Heart left ventricle (tissue), 16 donors: ENCODE measurements at regions not wholly inside any gene's neighbourhood (a gene's known extent, or its start where the extent isn't known, plus 50 kb on each side); places are given as distances from the start of the nearest gene placed in this dataset.

Experiments
- ATAC-seq, 4 donors: fragments of 200-7000 bp; cut with Tn5 transposase; one replicate each; pipeline ENCODE4 v1.9.1; 2020 to 2022; ENCODE audit warnings: moderate library complexity in 4 of 4, mild to moderate bottlenecking in 3 of 4, moderate number of reproducible peaks in 1 of 4
- DNase-seq, 5 donors: peaks; one replicate each; pipeline ENCODE4 v3.0.0-alpha.2; 2020
- H3K27ac ChIP-seq, 12 donors: fragments of 200-600 bp; sonication (generic) in 4 of 12; one replicate each; pipeline versions ENCODE4 v1.5.0 to v1.8.0; 2016 to 2022; ENCODE audit warnings: mild to moderate bottlenecking in 2 of 12
- H3K27me3 ChIP-seq, 9 donors: fragments of 200-600 bp; sonication (generic) in 2 of 9; one replicate each; pipeline versions ENCODE4 v1.5.1 to v1.8.0; 2016 to 2022; ENCODE audit warnings: mild to moderate bottlenecking in 3 of 9
- H3K36me3 ChIP-seq, 9 donors: fragments of 200-600 bp; sonication (generic) in 2 of 9; one replicate each; pipeline versions ENCODE4 v1.5.0 to v1.8.0; 2018 to 2022; ENCODE audit warnings: mild to moderate bottlenecking in 2 of 9
- H3K4me1 ChIP-seq, 12 donors: fragments of 200-600 bp; sonication (generic) in 4 of 12; one replicate each; pipeline versions ENCODE4 v1.5.0 to v1.8.0; 2016 to 2022; ENCODE audit warnings: mild to moderate bottlenecking in 3 of 12
- H3K4me3 ChIP-seq, 12 donors: fragments of 200-600 bp; sonication (generic) in 4 of 12; one replicate each; pipeline versions ENCODE4 v1.5.0 to v1.8.0; 2017 to 2022; ENCODE audit warnings: mild to moderate bottlenecking in 9 of 12, moderate library complexity in 4 of 12
- H3K9me3 ChIP-seq, 12 donors: fragments of 200-600 bp; sonication (generic) in 4 of 12; one replicate each; pipeline versions ENCODE4 v1.5.0 to v1.8.0; 2016 to 2022; ENCODE audit warnings: mild to moderate bottlenecking in 1 of 12
- POLR2A ChIP-seq, 2 donors: fragments of 450-650 bp; IDR thresholded peaks; one replicate each; pipeline ENCODE4 v1.6.1; 2017; ENCODE audit warnings: antibody characterized with exemption in 2 of 2, mild to moderate bottlenecking in 2 of 2, moderate library complexity in 2 of 2
- WGBS, 4 donors: extraction: QIAGEN DNeasy Blood & Tissue Kit in 2 of 4; methylation state at CpG; one replicate each; pipeline versions ENCODE4 v1.1.5 to v1.1.7; 2013 to 2018; 5-methylcytosine and 5-hydroxymethylcytosine counted together
- intact Hi-C, 10 donors: fragments of 100-400 bp; cut with DNase I; formaldehyde crosslinking; loops; one replicate each; pipeline versions ENCODE4 v1.11.1 to v1.14.2; 2022
- TF ChIP-seq, protein P1 (sequence below), 12 donors: fragments of 200-600 bp; sonication (generic) in 4 of 12; IDR thresholded peaks; one replicate each; pipeline versions ENCODE4 v1.5.0 to v1.8.0; 2018 to 2022; ENCODE audit warnings: antibody characterized with exemption in 12 of 12, mild to moderate bottlenecking in 5 of 12
- donor health status: ischemic (EF 13 %, LVEDD 7.1; RV severe dilation, severe dysfunction).
- donor health status: healthy with polysubstance abuse.
- donor health status: DM: no; HTN: yes; CAD: no.
- donor health status: DM: no; HTN: no; CAD: no.
- donor health status: ischemic (EF 25% LVEDD 6.9; RV normal size, moderate dysfunction).
- donor health status: ischemic (EF 25% LVEDD 5.7; RV mildly dilated, moderate dysfunction).
- donor health status: healthy.
- donor health status: DM: yes; HTN: yes; CAD: no.
- donor health status: ischemic (EF 35%, LVEDD 5.7; RV mildly dilated, moderate dysfunction).
- donor health status: nonischemic (EF 11% LVEDD 7.7; RV severe dilation, severe dysfunction).
- donor health status: DM: yes; HTN: yes; CAD: no.
- donor health status: PGD.
- donor health status: ischemic (EF 29% LVEDD 5.4; RV normal size, mild dysfunction).
- donor health status: nonischemic (EF 23%, LVEDD 6.1; RV moderate dilation, normal function).

DNA sequence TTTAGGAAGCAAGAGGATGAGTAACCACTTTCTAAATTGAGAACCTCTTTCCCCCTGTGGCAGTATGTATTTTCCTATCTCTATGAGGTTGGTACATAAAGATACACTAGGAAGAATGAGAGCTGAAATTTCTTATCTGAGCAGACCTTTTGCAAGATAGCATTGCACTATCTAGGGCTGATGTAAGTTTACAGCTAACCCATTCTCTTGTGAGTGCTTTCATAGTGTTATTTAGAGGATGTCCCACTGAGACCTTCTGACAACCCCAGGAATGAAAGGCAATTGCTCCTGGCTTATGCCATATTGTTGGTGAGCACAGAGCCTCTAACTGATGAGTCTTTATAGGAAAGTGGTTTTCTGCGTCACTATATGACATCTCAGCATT is 1209.3 kb upstream of the CDH6 start:
- Histone ChIP-seq H3K4me1 (no peaks in the 10 kb centered on the region), H3K27ac (no peak overlapping the region), H3K36me3 (no peaks in the 10 kb centered on the region), H3K9me3 (peaks cover 0 to under 1% (median 0%) of the 10 kb centered on the region in 12 donors), H3K4me3 (no peak overlapping the region), H3K27me3 (no peaks in the 10 kb centered on the region)
- intact Hi-C loops: no loop called here
- 66 to 84% (median 77%) methylated on average over 1 of the region's 1 CpG for WGBS, 4 donors
- DNase-seq (no peak), ATAC-seq (no peak)
- TF ChIP-seq, protein P1, sequence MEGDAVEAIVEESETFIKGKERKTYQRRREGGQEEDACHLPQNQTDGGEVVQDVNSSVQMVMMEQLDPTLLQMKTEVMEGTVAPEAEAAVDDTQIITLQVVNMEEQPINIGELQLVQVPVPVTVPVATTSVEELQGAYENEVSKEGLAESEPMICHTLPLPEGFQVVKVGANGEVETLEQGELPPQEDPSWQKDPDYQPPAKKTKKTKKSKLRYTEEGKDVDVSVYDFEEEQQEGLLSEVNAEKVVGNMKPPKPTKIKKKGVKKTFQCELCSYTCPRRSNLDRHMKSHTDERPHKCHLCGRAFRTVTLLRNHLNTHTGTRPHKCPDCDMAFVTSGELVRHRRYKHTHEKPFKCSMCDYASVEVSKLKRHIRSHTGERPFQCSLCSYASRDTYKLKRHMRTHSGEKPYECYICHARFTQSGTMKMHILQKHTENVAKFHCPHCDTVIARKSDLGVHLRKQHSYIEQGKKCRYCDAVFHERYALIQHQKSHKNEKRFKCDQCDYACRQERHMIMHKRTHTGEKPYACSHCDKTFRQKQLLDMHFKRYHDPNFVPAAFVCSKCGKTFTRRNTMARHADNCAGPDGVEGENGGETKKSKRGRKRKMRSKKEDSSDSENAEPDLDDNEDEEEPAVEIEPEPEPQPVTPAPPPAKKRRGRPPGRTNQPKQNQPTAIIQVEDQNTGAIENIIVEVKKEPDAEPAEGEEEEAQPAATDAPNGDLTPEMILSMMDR (IDR thresholded peaks at IDR 0.05): no peak
- TF ChIP-seq POLR2A (IDR thresholded peaks at IDR 0.05): no peak

DNA sequence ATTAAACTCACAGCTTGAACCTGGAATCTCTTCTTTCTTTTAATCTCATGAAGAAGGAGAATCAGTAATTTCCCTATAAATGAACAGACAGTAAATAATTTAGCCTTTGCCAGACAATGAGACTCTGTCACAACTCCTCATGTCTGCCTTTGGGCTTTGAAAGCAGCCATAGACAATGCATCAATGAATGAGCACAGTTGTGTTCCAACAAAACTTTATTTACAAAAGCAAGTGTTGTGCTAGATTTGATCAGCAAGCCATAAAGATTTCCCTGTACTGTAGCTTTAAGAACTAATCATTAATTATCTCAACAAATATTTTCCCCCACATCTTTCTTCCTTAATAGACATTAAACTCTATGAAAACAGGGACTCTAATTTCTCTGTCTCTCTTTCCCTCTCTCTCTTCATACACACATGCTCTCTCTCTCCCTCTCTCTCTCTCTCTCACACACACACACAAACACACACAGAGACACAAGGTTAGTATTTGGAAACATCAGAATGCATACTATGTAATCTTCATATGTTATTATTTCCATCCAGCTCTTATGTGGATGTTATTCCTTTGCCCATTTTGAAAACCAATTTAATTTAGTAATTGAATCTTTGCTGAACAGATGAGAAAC is 1209.8 kb upstream of the CDH6 start:
- Histone ChIP-seq H3K36me3 (no peaks in the 10 kb centered on the region), H3K4me1 (no peaks in the 10 kb centered on the region), H3K27ac (no peak overlapping the region), H3K27me3 (no peaks in the 10 kb centered on the region), H3K4me3 (no peak overlapping the region), H3K9me3 (peaks cover 0 to 2% (median 0%) of the 10 kb centered on the region in 12 donors)
- DNase-seq: no peak
- TF ChIP-seq POLR2A (IDR thresholded peaks at IDR 0.05): no peak
- TF ChIP-seq, protein P1 (IDR thresholded peaks at IDR 0.05): no peak
- no peak for ATAC-seq
- intact Hi-C loops: no loop called here

DNA sequence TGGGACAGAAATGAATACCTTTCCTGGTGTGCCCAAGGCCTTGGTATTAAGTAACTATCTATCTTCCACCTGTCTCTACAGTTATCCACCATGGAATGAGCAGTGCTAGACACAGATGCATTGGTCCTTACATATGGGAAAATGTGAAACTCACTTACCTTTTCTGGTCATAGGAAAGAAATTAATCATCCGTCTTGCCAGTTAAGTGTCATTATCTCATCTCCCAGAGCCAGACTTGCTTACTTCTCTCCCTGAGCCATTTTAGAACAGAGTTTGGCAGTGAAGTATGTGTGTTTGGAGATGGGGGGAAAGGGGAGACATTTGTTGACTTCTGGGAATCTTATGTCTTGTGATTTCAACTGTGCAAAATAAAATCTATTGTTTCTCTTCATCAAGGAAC is 1211.0 kb upstream of the CDH6 start:
- H3K4me1 ChIP-seq: no peaks in the 10 kb centered on the region
- H3K4me3 ChIP-seq: no peak overlapping the region
- DNase-seq (no peak), ATAC-seq (no peak)
- WGBS, 4 donors: 60 to 70% (median 64%) methylated on average over 1 of the region's 1 CpG
- H3K27ac ChIP-seq: no peak overlapping the region
- H3K27me3 ChIP-seq: no peaks in the 10 kb centered on the region
- peaks cover 0 to 2% (median 0%) of the 10 kb centered on the region in 12 donors for H3K9me3 ChIP-seq
- intact Hi-C loops: no loop called here
- no peak for TF ChIP-seq POLR2A (IDR thresholded peaks at IDR 0.05)
- TF ChIP-seq, protein P1 (IDR thresholded peaks at IDR 0.05): no peak
- no peaks in the 10 kb centered on the region for H3K36me3 ChIP-seq

DNA sequence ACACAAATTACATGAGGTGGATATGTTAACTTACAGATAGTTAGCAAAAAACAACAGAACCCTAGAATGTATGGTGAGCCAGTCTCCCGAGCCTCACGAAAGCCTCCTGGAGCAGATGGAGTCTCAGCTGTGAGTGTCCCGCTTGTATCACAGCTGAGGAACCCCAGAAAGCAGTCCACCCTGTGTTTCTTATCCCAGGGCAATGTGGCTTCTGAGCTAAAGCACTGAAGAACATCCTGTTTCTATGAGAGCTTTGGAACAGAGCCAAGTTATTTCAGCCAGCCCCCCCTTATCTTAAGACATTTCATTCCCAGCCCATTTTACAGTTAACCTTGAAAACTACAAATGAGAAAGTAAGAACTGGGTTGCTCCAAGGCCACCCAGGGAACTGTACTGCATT is 1220.9 kb upstream of the CDH6 start:
- TF ChIP-seq POLR2A (IDR thresholded peaks at IDR 0.05): no peak
- TF ChIP-seq, protein P1 (IDR thresholded peaks at IDR 0.05): no peak
- DNase-seq (no peak), ATAC-seq (no peak)
- H3K36me3 ChIP-seq: no peaks in the 10 kb centered on the region
- H3K4me3 ChIP-seq: no peak overlapping the region
- no peaks in the 10 kb centered on the region for H3K27me3 ChIP-seq
- intact Hi-C loops: no loop called here
- 38 to 45% (median 40%) methylated on average over 3 of the region's 3 CpGs for WGBS, 4 donors
- no peak overlapping the region for H3K27ac ChIP-seq
- no peaks in the 10 kb centered on the region for H3K4me1 ChIP-seq
- peaks cover 0 to 4% (median 0%) of the 10 kb centered on the region in 12 donors for H3K9me3 ChIP-seq
